Neuronal stem cell (in vitro differentiated cells): ENCODE measurements at regions not wholly inside any gene's neighbourhood (a gene's known extent, or its start where the extent isn't known, plus 50 kb on each side); places are given as distances from the start of the nearest gene placed in this dataset.

Experiments
- DNase-seq: peaks from one replicate; pipeline ENCODE4 v3.0.0-alpha.2; 2013; ENCODE audit warnings: low spot score
- H2AFZ ChIP-seq: one replicate; pipeline ENCODE4 v1.6.1; 2013; ENCODE audit warnings: mild to moderate bottlenecking, low read length, inconsistent platforms
- H2AK5ac ChIP-seq: 2 replicates; pipeline ENCODE4 v1.6.1; 2013; ENCODE audit warnings: low read depth, mild to moderate bottlenecking, inconsistent platforms, low read length, moderate library complexity, mixed read lengths
- H2BK120ac ChIP-seq: 2 replicates; pipeline ENCODE4 v1.6.1; 2013; ENCODE audit warnings: low read depth, mild to moderate bottlenecking, inconsistent platforms, low read length, moderate library complexity, mixed read lengths
- H2BK12ac ChIP-seq: one replicate; pipeline ENCODE4 v1.6.1; 2013; ENCODE audit warnings: low read length, inconsistent platforms
- H2BK15ac ChIP-seq: 2 replicates; pipeline ENCODE4 v1.6.1; 2013; ENCODE audit warnings: mild to moderate bottlenecking, low read length, inconsistent platforms, mixed read lengths
- H2BK5ac ChIP-seq: one replicate; pipeline ENCODE4 v1.6.1; 2013; ENCODE audit warnings: inconsistent platforms, mild to moderate bottlenecking, low read length, moderate library complexity
- H3K14ac ChIP-seq: one replicate; pipeline ENCODE4 v1.6.1; 2013; ENCODE audit warnings: low read length, inconsistent platforms
- H3K18ac ChIP-seq: 2 replicates; pipeline ENCODE4 v1.6.1; 2013; ENCODE audit warnings: low read length, inconsistent platforms
- H3K23ac ChIP-seq: 2 replicates; pipeline ENCODE4 v1.6.1; 2013; ENCODE audit warnings: low read depth, mild to moderate bottlenecking, mixed read lengths, low read length, inconsistent platforms; ENCODE audit not compliant: poor library complexity
- H3K27ac ChIP-seq: replicated peaks from 3 replicates; pipeline ENCODE4 v1.5.1; 2013; ENCODE audit warnings: low read length, inconsistent platforms
- H3K27me3 ChIP-seq, 3 experiments: 2 replicates each; pipeline ENCODE4 v1.6.1; 2013; ENCODE audit warnings: low read length in 3 of 3, mild to moderate bottlenecking in 2 of 3, inconsistent platforms in 1 of 3, low read depth in 1 of 3, mixed read lengths in 1 of 3, moderate library complexity in 1 of 3; ENCODE audit not compliant: control insufficient read depth in 3 of 3, insufficient read depth in 3 of 3
- H3K36me3 ChIP-seq, 2 donors: replicated peaks in 1 of 2; 2 replicates each; pipeline ENCODE4 v1.6.1; 2013; ENCODE audit warnings: low read length in 2 of 2; ENCODE audit not compliant: control insufficient read depth in 2 of 2, insufficient read depth in 2 of 2
- H3K4ac ChIP-seq: 2 replicates; pipeline ENCODE4 v1.6.1; 2013; ENCODE audit warnings: inconsistent platforms, mild to moderate bottlenecking, low read length, moderate library complexity
- H3K4me1 ChIP-seq, 2 donors: 1 replicate in 1 of 2; 2 replicates in 1 of 2; pipeline ENCODE4 v1.6.1; 2013; ENCODE audit warnings: low read length in 2 of 2, low read depth in 1 of 2; ENCODE audit not compliant: control insufficient read depth in 2 of 2, insufficient read depth in 1 of 2
- H3K4me2 ChIP-seq: one replicate; pipeline ENCODE4 v1.6.1; 2013; ENCODE audit warnings: mild to moderate bottlenecking, low read length, inconsistent platforms; ENCODE audit not compliant: insufficient read depth, poor library complexity, severe bottlenecking
- H3K4me3 ChIP-seq, 2 donors: 2 replicates each; pipeline ENCODE4 v1.5.1; 2013; ENCODE audit warnings: low read length in 2 of 2, mild to moderate bottlenecking in 2 of 2, inconsistent platforms in 1 of 2, moderate library complexity in 1 of 2
- H3K79me1 ChIP-seq: one replicate; pipeline ENCODE4 v1.6.1; 2013; ENCODE audit warnings: low read depth, mild to moderate bottlenecking, inconsistent platforms, low read length, moderate library complexity
- H3K9ac ChIP-seq: one replicate; pipeline ENCODE4 v1.6.1; 2013; ENCODE audit warnings: mild to moderate bottlenecking, low read depth, low read length, inconsistent platforms; ENCODE audit not compliant: poor library complexity
- H3K9me3 ChIP-seq, 2 donors: replicated peaks in 1 of 2; 2 replicates each; pipeline versions ENCODE3 to v1.6.1; 2013; ENCODE audit warnings: low read length in 2 of 2, mild to moderate bottlenecking in 2 of 2, inconsistent platforms in 1 of 2, low read depth in 1 of 2, mixed read lengths in 1 of 2, moderate library complexity in 1 of 2; ENCODE audit not compliant: control insufficient read depth in 2 of 2, insufficient read depth in 1 of 2
- H4K8ac ChIP-seq: one replicate; pipeline ENCODE4 v1.6.1; 2013; ENCODE audit warnings: low read depth, mild to moderate bottlenecking, inconsistent platforms, low read length, moderate library complexity
- H4K91ac ChIP-seq: one replicate; pipeline ENCODE4 v1.6.1; 2013; ENCODE audit warnings: low read length, low read depth, mild to moderate bottlenecking, inconsistent platforms; ENCODE audit not compliant: poor library complexity
- WGBS, 2 donors: extraction: QIAGEN DNeasy Blood & Tissue Kit; methylation state at CpG; one replicate each; pipeline ENCODE4 v1.1.7; 2013; ENCODE audit warnings: missing lambda C conversion rate in 2 of 2, mixed read lengths in 1 of 2; ENCODE audit not compliant: insufficient read length in 2 of 2, insufficient replicate concordance in 1 of 2; ENCODE audit errors: extremely low coverage in 2 of 2; 5-methylcytosine and 5-hydroxymethylcytosine counted together

- DNase-seq, result no peak
- H3K18ac ChIP-seq, result no peak overlapping the region
- no peaks in the 10 kb centered on the region for H3K27me3 ChIP-seq
- no peak overlapping the region for H3K4ac ChIP-seq
- H3K14ac ChIP-seq, result no peak overlapping the region
- H4K91ac ChIP-seq, result no peak overlapping the region
- no peak overlapping the region for H3K9ac ChIP-seq
- H2BK5ac ChIP-seq, result no peak overlapping the region
- H2AFZ ChIP-seq, result no peak overlapping the region
- H2BK12ac ChIP-seq, result no peak overlapping the region
- no peak overlapping the region for H3K27ac ChIP-seq
- no peak overlapping the region for H3K4me3 ChIP-seq
- no peak overlapping the region for H3K23ac ChIP-seq
- H4K8ac ChIP-seq, result no peak overlapping the region
- H2BK15ac ChIP-seq, result no peak overlapping the region
- no peaks in the 10 kb centered on the region for H3K9me3 ChIP-seq
- no peaks in the 10 kb centered on the region for H3K79me1 ChIP-seq
- no peaks in the 10 kb centered on the region for H3K36me3 ChIP-seq
- peaks cover 6 to 8% of the 10 kb centered on the region in 2 donors for H3K4me1 ChIP-seq
- no peak overlapping the region for H2AK5ac ChIP-seq
- WGBS, 2 donors, result no CpG with 5 or more reads among the region's 9 CpGs
- no peak overlapping the region for H3K4me2 ChIP-seq
- H2BK120ac ChIP-seq, result no peak overlapping the region
Observed at GRCh38 chr6:147879031-147879580, 370.6 kb downstream of the SAMD5 start.

DNA sequence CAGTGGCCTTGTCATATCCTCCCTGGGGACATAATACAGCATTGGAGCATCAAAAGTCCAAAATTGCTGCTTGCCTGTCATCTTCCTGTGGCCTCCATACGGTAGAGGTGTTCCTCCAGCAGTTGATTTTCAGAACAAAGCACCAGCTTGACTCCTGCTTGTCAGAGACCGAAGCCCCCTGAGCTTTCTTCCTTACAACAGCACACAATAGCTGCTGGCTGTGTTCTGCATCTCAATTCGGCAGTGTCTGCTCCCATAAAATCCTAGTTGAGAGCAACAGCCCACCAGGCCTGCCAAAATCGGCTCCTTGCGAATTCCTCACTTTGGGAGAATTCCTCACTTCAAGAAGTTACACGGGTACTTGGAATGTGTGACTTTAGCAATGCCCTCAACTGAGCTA is 372.9 kb downstream of the SAMD5 start:
- Histone ChIP-seq H2AFZ (no peak overlapping the region), H3K36me3 (no peaks in the 10 kb centered on the region), H2AK5ac (no peak overlapping the region), H3K4me3 (no peak overlapping the region), H3K4me2 (no peak overlapping the region), H3K9me3 (no peaks in the 10 kb centered on the region), H3K14ac (no peak overlapping the region), H3K79me1 (no peaks in the 10 kb centered on the region), H3K9ac (no peak overlapping the region), H2BK120ac (no peak overlapping the region), H3K27ac (no peak overlapping the region), H4K8ac (no peak overlapping the region), H2BK5ac (no peak overlapping the region), H3K27me3 (no peaks in the 10 kb centered on the region), H3K4ac (no peak overlapping the region), H4K91ac (no peak overlapping the region), H3K18ac (no peak overlapping the region), H3K23ac (no peak overlapping the region), H3K4me1 (peaks cover 6 to 8% of the 10 kb centered on the region in 2 donors), H2BK12ac (no peak overlapping the region), H2BK15ac (no peak overlapping the region)
- no peak for DNase-seq
- WGBS, 2 donors, result no CpG with 5 or more reads among the region's 6 CpGs

- Histone ChIP-seq H3K9ac (no peak overlapping the region), H2BK120ac (no peak overlapping the region), H3K14ac (no peak overlapping the region), H3K9me3 (no peaks in the 10 kb centered on the region), H3K27me3 (peaks cover 0 to 2% (median 0%) of the 10 kb centered on the region in 3 experiments), H3K27ac (no peak overlapping the region), H3K4me1 (no peaks in the 10 kb centered on the region), H3K4me2 (no peak overlapping the region), H3K18ac (no peak overlapping the region), H2BK5ac (no peak overlapping the region), H2AK5ac (no peak overlapping the region), H2BK15ac (no peak overlapping the region), H3K4me3 (no peak overlapping the region), H3K4ac (no peak overlapping the region), H3K23ac (no peak overlapping the region), H3K79me1 (peaks cover 1% of the 10 kb centered on the region), H4K91ac (no peak overlapping the region), H3K36me3 (no peaks in the 10 kb centered on the region), H2BK12ac (no peak overlapping the region), H2AFZ (no peak overlapping the region), H4K8ac (no peak overlapping the region)
- no CpG with 5 or more reads among the region's 2 CpGs for WGBS, 2 donors
- no peak for DNase-seq
Observed at GRCh38 chr6:147888374-147888773, 379.9 kb downstream of the SAMD5 start.

DNA sequence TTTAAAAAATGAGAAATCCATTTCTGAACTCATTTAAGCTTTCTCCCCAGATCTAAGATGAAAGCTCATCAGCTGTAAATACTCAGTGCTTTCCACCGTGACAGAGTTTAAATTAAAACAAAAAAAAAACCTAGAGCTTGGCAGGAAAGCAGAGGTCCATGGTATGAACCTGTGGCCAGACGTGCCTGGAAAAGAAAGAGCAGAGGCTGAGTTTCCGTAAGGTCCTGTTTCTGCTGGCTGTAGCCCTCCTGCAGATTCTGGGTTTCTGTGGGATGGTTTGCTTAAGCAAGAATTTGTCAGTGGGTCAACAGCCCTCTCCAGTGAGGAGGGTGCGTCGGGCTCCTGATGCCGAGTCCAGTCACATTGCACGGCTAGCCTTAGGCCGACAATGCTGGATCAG is 383.2 kb downstream of the SAMD5 start:
- Histone ChIP-seq H3K18ac (peak overlapping the region; percentile 64), H3K79me1 (peaks cover 1% of the 10 kb centered on the region), H3K4me1 (no peaks in the 10 kb centered on the region), H4K91ac (no peak overlapping the region), H3K27ac (no peak overlapping the region), H2BK15ac (no peak overlapping the region), H2AK5ac (no peak overlapping the region), H2AFZ (no peak overlapping the region), H4K8ac (no peak overlapping the region), H2BK5ac (no peak overlapping the region), H2BK120ac (no peak overlapping the region), H3K4me3 (no peak overlapping the region), H3K23ac (no peak overlapping the region), H3K36me3 (no peaks in the 10 kb centered on the region), H3K9me3 (no peaks in the 10 kb centered on the region), H3K9ac (no peak overlapping the region), H2BK12ac (no peak overlapping the region), H3K14ac (no peak overlapping the region), H3K4me2 (no peak overlapping the region), H3K4ac (no peak overlapping the region), H3K27me3 (peaks cover 0 to 2% (median 0%) of the 10 kb centered on the region in 3 experiments)
- no CpG with 5 or more reads among the region's 8 CpGs for WGBS, 2 donors
- DNase-seq, result no peak
